Sciatic nerve (tissue), 2 donors: ENCODE measurements at regions not wholly inside any gene's neighbourhood (a gene's known extent, or its start where the extent isn't known, plus 50 kb on each side); places are given as distances from the start of the nearest gene placed in this dataset.

Source experiments
- ATAC-seq: fragments of 200-7000 bp; cut with Tn5 transposase; one replicate; pipeline ENCODE4 v1.9.1; 2020; ENCODE audit warnings: mild to moderate bottlenecking, moderate library complexity
- DNase-seq: peaks from one replicate; pipeline ENCODE4 v3.0.0-alpha.2; 2020; ENCODE audit warnings: low spot score
- intact Hi-C: fragments of 100-400 bp; cut with DNase I; formaldehyde crosslinking; loops from one replicate; pipeline ENCODE4 v1.14.2; 2022
- donor health status: DM: no; HTN: no; CAD: no.
- donor health status: DM: no; HTN: no; CAD: no.

- ATAC-seq (no peak), DNase-seq (no peak)
- intact Hi-C loops = no loop called here
Measured at GRCh38 chr11:82024760-82025159, 708.9 kb downstream of the FAM181B start.

- DNase-seq = no peak
- intact Hi-C loops = no loop called here
Measured at GRCh38 chr11:82012276-82012675, 721.4 kb downstream of the FAM181B start.

GRCh38 chr11:82009133-82009532 lies 724.5 kb downstream of the FAM181B start:
- intact Hi-C loops = no loop called here

More at GRCh38 chr11:82012276-82012675, 721.4 kb downstream of the FAM181B start:
- no peak for ATAC-seq

GRCh38 chr11:82007521-82007920 lies 726.1 kb downstream of the FAM181B start:
- intact Hi-C loops = no loop called here
- no peak for DNase-seq
- ATAC-seq = no peak

More at GRCh38 chr11:82009133-82009532, 724.5 kb downstream of the FAM181B start:
- DNase-seq (no peak), ATAC-seq (no peak)

- intact Hi-C loops = no loop called here
- no peak for ATAC-seq
- DNase-seq = no peak
Measured at GRCh38 chr11:82004537-82005213, 729.0 kb downstream of the FAM181B start.

GRCh38 chr11:82003671-82004515 lies 729.8 kb downstream of the FAM181B start:
- intact Hi-C loops = no loop called here
- DNase-seq (no peak), ATAC-seq (no peak)

GRCh38 chr11:82003024-82003423 lies 730.6 kb downstream of the FAM181B start:
- intact Hi-C loops = no loop called here
- DNase-seq (no peak), ATAC-seq (no peak)

- ATAC-seq = no peak
- DNase-seq = no peak
- intact Hi-C loops = no loop called here
Measured at GRCh38 chr11:81995889-81996288, 737.8 kb downstream of the FAM181B start.

- intact Hi-C loops = no loop called here
- DNase-seq (no peak), ATAC-seq (no peak)
Measured at GRCh38 chr11:81993755-81994154, 739.9 kb downstream of the FAM181B start.

GRCh38 chr11:81990659-81991443 lies 742.8 kb downstream of the FAM181B start:
- DNase-seq (no peak), ATAC-seq (no peak)
- intact Hi-C loops = no loop called here

- DNase-seq (no peak), ATAC-seq (no peak)
- intact Hi-C loops = no loop called here
Measured at GRCh38 chr11:81989093-81989492, 744.6 kb downstream of the FAM181B start.

- intact Hi-C loops = no loop called here
- DNase-seq = no peak
- no peak for ATAC-seq
Measured at GRCh38 chr11:81987829-81988472, 745.7 kb downstream of the FAM181B start.

GRCh38 chr11:81986556-81987161 lies 747.0 kb downstream of the FAM181B start:
- ATAC-seq = no peak
- no peak for DNase-seq
- intact Hi-C loops = no loop called here

GRCh38 chr11:81979448-81979847 lies 754.2 kb downstream of the FAM181B start:
- ATAC-seq (no peak), DNase-seq (no peak)
- intact Hi-C loops = no loop called here

- intact Hi-C loops = no loop called here
- no peak for ATAC-seq
- no peak for DNase-seq
Measured at GRCh38 chr11:81975261-81975900, 758.3 kb downstream of the FAM181B start.

GRCh38 chr11:81970886-81971285 lies 762.8 kb downstream of the FAM181B start:
- intact Hi-C loops = no loop called here
- no peak for ATAC-seq
- DNase-seq = no peak

- no peak for ATAC-seq
- no peak for DNase-seq
- intact Hi-C loops = no loop called here
Measured at GRCh38 chr11:81967242-81967641, 766.4 kb downstream of the FAM181B start.

GRCh38 chr11:81966340-81966739 lies 767.3 kb downstream of the FAM181B start:
- DNase-seq (no peak), ATAC-seq (no peak)
- intact Hi-C loops = no loop called here
